ENCODE measurements at regions not wholly inside any gene's neighbourhood (a gene's known extent, or its start where the extent isn't known, plus 50 kb on each side); places are given as distances from the start of the nearest gene placed in this dataset.

DNA sequence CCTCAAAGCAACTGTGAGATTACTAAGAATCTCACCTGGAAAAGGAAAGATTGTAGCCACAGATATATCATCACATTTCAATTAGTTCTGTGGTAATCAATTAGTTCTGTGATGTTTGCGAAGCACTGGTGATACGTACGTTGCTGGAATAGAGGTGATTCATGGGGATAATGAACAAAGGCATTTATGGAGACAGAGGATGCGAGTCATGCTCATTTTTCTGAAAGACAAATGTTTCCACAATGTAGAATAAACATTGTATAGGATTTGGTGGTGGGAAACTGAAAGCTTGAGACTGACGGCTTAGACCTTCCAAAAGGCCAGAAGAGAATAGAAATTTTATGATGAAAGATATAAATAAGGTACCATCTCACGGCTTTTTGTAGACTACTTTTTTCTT lies 507.3 kb upstream of the TYRP1 start:
- Histone ChIP-seq H3K4me1 (no peaks in the 10 kb centered on the region), H3K27ac (no peak overlapping the region), H3K9me3 (no peaks in the 10 kb centered on the region), H3K36me3 (replicated peaks in 1 of 2; ENCODE audit: insufficient read depth in 1 of 2, low read depth in 2 of 2) (no peaks in the 10 kb centered on the region), H3K4me3 (no peak overlapping the region), H3K27me3 (no peaks in the 10 kb centered on the region)
- WGBS, 2 donors, result 35 to 36% methylated on average over 6 of the region's 6 CpGs
- ATAC-seq, result no peak
- no peak for DNase-seq
- TF ChIP-seq, protein P1, sequence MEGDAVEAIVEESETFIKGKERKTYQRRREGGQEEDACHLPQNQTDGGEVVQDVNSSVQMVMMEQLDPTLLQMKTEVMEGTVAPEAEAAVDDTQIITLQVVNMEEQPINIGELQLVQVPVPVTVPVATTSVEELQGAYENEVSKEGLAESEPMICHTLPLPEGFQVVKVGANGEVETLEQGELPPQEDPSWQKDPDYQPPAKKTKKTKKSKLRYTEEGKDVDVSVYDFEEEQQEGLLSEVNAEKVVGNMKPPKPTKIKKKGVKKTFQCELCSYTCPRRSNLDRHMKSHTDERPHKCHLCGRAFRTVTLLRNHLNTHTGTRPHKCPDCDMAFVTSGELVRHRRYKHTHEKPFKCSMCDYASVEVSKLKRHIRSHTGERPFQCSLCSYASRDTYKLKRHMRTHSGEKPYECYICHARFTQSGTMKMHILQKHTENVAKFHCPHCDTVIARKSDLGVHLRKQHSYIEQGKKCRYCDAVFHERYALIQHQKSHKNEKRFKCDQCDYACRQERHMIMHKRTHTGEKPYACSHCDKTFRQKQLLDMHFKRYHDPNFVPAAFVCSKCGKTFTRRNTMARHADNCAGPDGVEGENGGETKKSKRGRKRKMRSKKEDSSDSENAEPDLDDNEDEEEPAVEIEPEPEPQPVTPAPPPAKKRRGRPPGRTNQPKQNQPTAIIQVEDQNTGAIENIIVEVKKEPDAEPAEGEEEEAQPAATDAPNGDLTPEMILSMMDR (IDR thresholded peaks at IDR 0.05), result no peak
- no peak for TF ChIP-seq POLR2A (IDR thresholded peaks at IDR 0.05)
- intact Hi-C loops (cut with DNase I), result no loop called here

DNA sequence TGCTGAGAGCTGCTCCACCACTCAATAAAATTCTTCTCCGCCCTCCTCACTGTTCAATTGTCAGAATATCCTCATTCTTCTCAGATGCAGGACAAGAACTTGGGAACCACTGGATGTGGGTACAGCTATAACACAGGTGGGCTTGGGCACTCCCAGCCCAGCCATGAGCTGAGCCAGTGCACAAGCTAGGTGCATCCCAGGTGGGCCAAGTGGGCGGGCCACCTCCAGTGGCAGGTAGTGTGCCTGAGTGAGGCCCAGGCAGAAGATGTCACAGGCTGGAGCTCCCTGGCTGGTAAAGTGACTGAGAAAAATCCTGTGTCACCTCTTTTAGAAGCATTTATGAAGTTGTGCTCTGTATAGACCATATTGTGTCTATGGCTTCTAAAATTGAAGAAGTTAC lies 501.6 kb upstream of the TYRP1 start:
- intact Hi-C loops (cut with DNase I), result no loop called here
- H3K27me3 ChIP-seq, result no peaks in the 10 kb centered on the region
- no peak for TF ChIP-seq POLR2A (IDR thresholded peaks at IDR 0.05)
- TF ChIP-seq, protein P1 (IDR thresholded peaks at IDR 0.05), result no peak
- DNase-seq (no peak), ATAC-seq (no peak)
- 72 to 93% methylated on average over 2 of the region's 2 CpGs for WGBS, 2 donors
- H3K36me3 ChIP-seq (replicated peaks in 1 of 2; ENCODE audit: insufficient read depth in 1 of 2, low read depth in 2 of 2), result no peaks in the 10 kb centered on the region
- no peak overlapping the region for H3K27ac ChIP-seq
- H3K4me1 ChIP-seq, result no peaks in the 10 kb centered on the region
- no peak overlapping the region for H3K4me3 ChIP-seq
- H3K9me3 ChIP-seq, result no peaks in the 10 kb centered on the region

DNA sequence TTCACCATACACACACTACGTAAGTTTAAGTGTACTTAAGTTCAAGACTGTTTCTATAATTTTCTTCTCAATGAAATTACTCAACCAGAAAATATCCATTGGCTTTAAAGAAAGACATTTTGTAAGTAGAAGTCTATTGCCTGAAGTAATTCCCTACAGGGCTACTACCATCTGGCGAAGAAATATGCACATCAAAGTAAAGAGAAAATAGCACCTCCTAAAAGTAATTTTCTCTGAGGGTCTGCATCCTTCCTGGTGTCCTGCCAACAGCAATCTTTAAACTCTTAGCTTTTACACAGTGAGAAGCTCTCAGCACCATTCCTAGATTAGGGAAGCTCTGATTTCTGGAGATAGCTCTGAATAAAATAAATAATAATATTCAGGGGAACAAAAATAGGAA lies 498.5 kb upstream of the TYRP1 start:
- 58 to 71% methylated on average over 2 of the region's 2 CpGs for WGBS, 2 donors

GRCh38 chr9:12195456-12195855 lies 497.7 kb upstream of the TYRP1 start:
- Histone ChIP-seq H3K9me3 (no peaks in the 10 kb centered on the region), H3K36me3 (replicated peaks in 1 of 2; ENCODE audit: insufficient read depth in 1 of 2, low read depth in 2 of 2) (no peaks in the 10 kb centered on the region), H3K27ac (no peak overlapping the region), H3K4me1 (no peaks in the 10 kb centered on the region), H3K27me3 (no peaks in the 10 kb centered on the region), H3K4me3 (no peak overlapping the region)
- TF ChIP-seq, protein P1 (IDR thresholded peaks at IDR 0.05), result no peak
- no peak for TF ChIP-seq POLR2A (IDR thresholded peaks at IDR 0.05)
- ATAC-seq (no peak), DNase-seq (no peak)
- intact Hi-C loops (cut with DNase I), result no loop called here

More for the DNA sequence above, 498.5 kb upstream of the TYRP1 start:
- Histone ChIP-seq H3K27me3 (no peaks in the 10 kb centered on the region), H3K27ac (no peak overlapping the region), H3K4me1 (no peaks in the 10 kb centered on the region), H3K36me3 (replicated peaks in 1 of 2; ENCODE audit: insufficient read depth in 1 of 2, low read depth in 2 of 2) (no peaks in the 10 kb centered on the region), H3K4me3 (no peak overlapping the region), H3K9me3 (no peaks in the 10 kb centered on the region)
- DNase-seq, result no peak
- intact Hi-C loops (cut with DNase I), result no loop called here
- ATAC-seq, result no peak
- TF ChIP-seq, protein P1 (IDR thresholded peaks at IDR 0.05), result no peak
- TF ChIP-seq POLR2A (IDR thresholded peaks at IDR 0.05), result no peak

DNA sequence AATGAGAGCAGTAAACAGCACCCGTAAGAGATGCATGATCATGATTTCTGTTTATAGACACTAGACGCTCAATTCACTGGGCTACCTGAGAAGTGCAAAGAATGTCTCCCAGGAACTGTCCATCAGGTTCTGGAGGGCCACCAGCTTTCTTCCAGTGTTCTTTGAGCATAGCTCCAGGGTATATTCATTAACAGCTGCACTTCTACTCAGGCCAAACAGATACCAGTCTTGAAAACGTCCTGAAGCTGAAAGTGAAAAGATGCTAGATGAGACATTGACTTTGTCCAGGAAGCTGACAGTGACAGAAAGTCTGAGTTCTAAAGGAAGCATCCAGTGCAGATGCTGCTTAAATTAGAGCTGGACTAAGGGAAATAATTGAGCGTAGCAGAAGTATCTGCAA lies 488.7 kb upstream of the TYRP1 start:
- TF ChIP-seq, protein P1 (IDR thresholded peaks at IDR 0.05), result no peak
- no peak for TF ChIP-seq POLR2A (IDR thresholded peaks at IDR 0.05)
- Histone ChIP-seq H3K36me3 (replicated peaks in 1 of 2; ENCODE audit: insufficient read depth in 1 of 2, low read depth in 2 of 2) (no peaks in the 10 kb centered on the region), H3K4me3 (no peak overlapping the region), H3K9me3 (no peaks in the 10 kb centered on the region), H3K27ac (no peak overlapping the region), H3K4me1 (no peaks in the 10 kb centered on the region), H3K27me3 (no peaks in the 10 kb centered on the region)
- DNase-seq (no peak), ATAC-seq (no peak)
- intact Hi-C loops (cut with DNase I), result no loop called here
- WGBS, 2 donors, result 50 to 56% methylated on average over 4 of the region's 4 CpGs

Measured in body of pancreas (tissue), 4 donors.